ENCODE measurements at regions not wholly inside any gene's neighbourhood (a gene's known extent, or its start where the extent isn't known, plus 50 kb on each side); places are given as distances from the start of the nearest gene placed in this dataset.

DNA sequence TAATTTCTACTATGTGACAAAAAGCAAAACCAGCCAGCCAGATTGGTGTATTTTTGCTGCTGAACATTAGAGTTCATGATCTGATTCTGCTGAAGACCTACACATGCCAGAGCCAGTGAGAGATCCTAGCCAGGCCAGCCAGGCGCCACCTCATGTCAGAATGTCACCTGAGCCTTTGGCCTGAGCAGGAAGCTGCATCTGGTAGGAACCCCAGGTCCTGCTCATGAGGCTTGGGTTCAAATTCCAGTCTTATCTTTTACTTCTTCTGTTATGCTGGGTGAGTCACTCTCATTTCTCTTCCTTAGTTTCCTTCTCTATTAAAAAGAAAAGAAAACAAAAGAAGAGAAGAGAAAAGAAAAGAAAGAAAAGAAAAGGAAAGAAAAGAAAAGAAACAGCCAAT lies 585.1 kb upstream of the CDH5 start:
- TF ChIP-seq, protein P1, sequence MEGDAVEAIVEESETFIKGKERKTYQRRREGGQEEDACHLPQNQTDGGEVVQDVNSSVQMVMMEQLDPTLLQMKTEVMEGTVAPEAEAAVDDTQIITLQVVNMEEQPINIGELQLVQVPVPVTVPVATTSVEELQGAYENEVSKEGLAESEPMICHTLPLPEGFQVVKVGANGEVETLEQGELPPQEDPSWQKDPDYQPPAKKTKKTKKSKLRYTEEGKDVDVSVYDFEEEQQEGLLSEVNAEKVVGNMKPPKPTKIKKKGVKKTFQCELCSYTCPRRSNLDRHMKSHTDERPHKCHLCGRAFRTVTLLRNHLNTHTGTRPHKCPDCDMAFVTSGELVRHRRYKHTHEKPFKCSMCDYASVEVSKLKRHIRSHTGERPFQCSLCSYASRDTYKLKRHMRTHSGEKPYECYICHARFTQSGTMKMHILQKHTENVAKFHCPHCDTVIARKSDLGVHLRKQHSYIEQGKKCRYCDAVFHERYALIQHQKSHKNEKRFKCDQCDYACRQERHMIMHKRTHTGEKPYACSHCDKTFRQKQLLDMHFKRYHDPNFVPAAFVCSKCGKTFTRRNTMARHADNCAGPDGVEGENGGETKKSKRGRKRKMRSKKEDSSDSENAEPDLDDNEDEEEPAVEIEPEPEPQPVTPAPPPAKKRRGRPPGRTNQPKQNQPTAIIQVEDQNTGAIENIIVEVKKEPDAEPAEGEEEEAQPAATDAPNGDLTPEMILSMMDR (IDR thresholded peaks at IDR 0.05) = no peak
- TF ChIP-seq POLR2A (IDR thresholded peaks at IDR 0.05) (no peak), EP300 (IDR thresholded peaks at IDR 0.05) (no peak)
